ENCODE measurements at regions not wholly inside any gene's neighbourhood (a gene's known extent, or its start where the extent isn't known, plus 50 kb on each side); places are given as distances from the start of the nearest gene placed in this dataset.
A peak's percentile ranks its signal among the peaks of the same experiment; 100 is the strongest.

GRCh38 chr5:2576823-2577222 is 174.7 kb downstream of the IRX2 start:
- CTCF ChIA-PET = no interaction called here
- Histone ChIP-seq H3K9ac (ENCODE audit: low read length) (no peak overlapping the region), H3K36me3 (ENCODE audit: low read depth, low read length) (no peaks in the 10 kb centered on the region), H3K27me3 (ENCODE audit: low read length) (no peaks in the 10 kb centered on the region), H3K27ac (ENCODE audit: low read length) (no peak overlapping the region), H3K4me2 (ENCODE audit: low read length) (no peak overlapping the region), H3K9me3 (ENCODE audit: low read length) (no peaks in the 10 kb centered on the region), H3K79me2 (ENCODE audit: low read length) (no peaks in the 10 kb centered on the region), H3K4me1 (ENCODE audit: insufficient read depth, low read length) (no peaks in the 10 kb centered on the region), H2AFZ (ENCODE audit: low read length) (no peak overlapping the region), H3F3A (ENCODE audit: low read length, unreplicated experiment) (no peaks in the 10 kb centered on the region), H3K9me2 (replicated peaks; ENCODE audit: low read length) (no peaks in the 10 kb centered on the region), H3K4me3 (ENCODE audit: low read length) (no peak overlapping the region), H4K20me1 (ENCODE audit: low read length) (no peaks in the 10 kb centered on the region)
- DNase-seq (no peak), ATAC-seq (no peak)
- no TSS peak for BruUV-seq (replicated peaks)
- POLR2A ChIA-PET (ENCODE audit: unreplicated experiment) = no interaction called here
- TF ChIP-seq EZH2phosphoT487 (IDR thresholded peaks at IDR 0.05; ENCODE audit: borderline replicate concordance, low read length) = no peak
- TF ChIP-seq CTCF (conservative IDR thresholded peaks at IDR 0.05; ENCODE audit: low read depth, low read length) = no peak
- TF ChIP-seq EZH2 (IDR thresholded peaks at IDR 0.05; ENCODE audit: low read length, unreplicated experiment) = no peak
- intact Hi-C loops (cut with micrococcal nuclease) = no loop called here

GRCh38 chr5:2575871-2576270 is 175.6 kb downstream of the IRX2 start:
- TF ChIP-seq CTCF (conservative IDR thresholded peaks at IDR 0.05; ENCODE audit: low read depth, low read length) (no peak), EZH2phosphoT487 (IDR thresholded peaks at IDR 0.05; ENCODE audit: borderline replicate concordance, low read length) (no peak), EZH2 (IDR thresholded peaks at IDR 0.05; ENCODE audit: low read length, unreplicated experiment) (no peak)
- no peak overlapping the region for H3K4me3 ChIP-seq (ENCODE audit: low read length)

DNA sequence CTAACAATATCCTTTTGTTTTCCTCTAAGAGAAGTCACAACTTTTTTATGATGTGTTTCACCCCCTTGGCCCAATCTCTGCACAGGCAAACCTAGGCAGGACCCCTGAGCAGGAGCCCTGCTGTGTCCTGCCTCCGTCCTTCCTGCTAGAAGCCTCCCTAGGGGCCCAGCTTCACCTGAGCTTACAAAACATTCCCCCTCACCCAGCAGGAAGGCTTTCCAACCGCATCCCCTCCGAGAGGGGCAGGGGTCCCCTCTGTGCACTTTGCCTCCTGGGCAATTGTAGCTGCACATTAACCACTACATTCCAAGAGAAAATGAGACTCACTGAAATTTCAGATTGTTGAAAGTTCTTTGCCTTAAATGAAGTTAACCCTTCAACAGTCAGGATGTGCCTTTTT is 176.2 kb downstream of the IRX2 start:
- Histone ChIP-seq H3K4me2 (ENCODE audit: low read length) (no peak overlapping the region), H3K4me3 (ENCODE audit: low read length) (no peak overlapping the region), H3K9me2 (replicated peaks; ENCODE audit: low read length) (no peaks in the 10 kb centered on the region), H3F3A (ENCODE audit: low read length, unreplicated experiment) (no peaks in the 10 kb centered on the region), H3K36me3 (ENCODE audit: low read depth, low read length) (no peaks in the 10 kb centered on the region), H3K79me2 (ENCODE audit: low read length) (no peaks in the 10 kb centered on the region), H3K9me3 (ENCODE audit: low read length) (no peaks in the 10 kb centered on the region), H2AFZ (ENCODE audit: low read length) (no peak overlapping the region), H3K9ac (ENCODE audit: low read length) (no peak overlapping the region), H3K27ac (ENCODE audit: low read length) (no peak overlapping the region), H3K27me3 (ENCODE audit: low read length) (0 out of 2 replicates have a peak, but pooled peaks cover 7% of the 10 kb centered on the region), H3K4me1 (ENCODE audit: insufficient read depth, low read length) (no peaks in the 10 kb centered on the region), H4K20me1 (ENCODE audit: low read length) (no peaks in the 10 kb centered on the region)
- no TSS peak for BruUV-seq (replicated peaks)
- TF ChIP-seq EZH2phosphoT487 (IDR thresholded peaks at IDR 0.05; ENCODE audit: borderline replicate concordance, low read length) (no peak), CTCF (conservative IDR thresholded peaks at IDR 0.05; ENCODE audit: low read depth, low read length) (no peak), EZH2 (IDR thresholded peaks at IDR 0.05; ENCODE audit: low read length, unreplicated experiment) (no peak)
- ChIA-PET POLR2A (ENCODE audit: unreplicated experiment) (no interaction called here), CTCF (no interaction called here)
- ATAC-seq = no peak
- DNase-seq = no peak
- intact Hi-C loops (cut with micrococcal nuclease) = no loop called here

More at GRCh38 chr5:2575871-2576270, 175.6 kb downstream of the IRX2 start:
- Histone ChIP-seq H3K27ac (ENCODE audit: low read length) (no peak overlapping the region), H3K27me3 (ENCODE audit: low read length) (0 out of 2 replicates have a peak, but pooled peaks cover 4% of the 10 kb centered on the region), H3K36me3 (ENCODE audit: low read depth, low read length) (no peaks in the 10 kb centered on the region), H3K4me2 (ENCODE audit: low read length) (no peak overlapping the region), H3K9me2 (replicated peaks; ENCODE audit: low read length) (no peaks in the 10 kb centered on the region), H2AFZ (ENCODE audit: low read length) (no peak overlapping the region), H3F3A (ENCODE audit: low read length, unreplicated experiment) (no peaks in the 10 kb centered on the region), H3K9ac (ENCODE audit: low read length) (no peak overlapping the region), H3K4me1 (ENCODE audit: insufficient read depth, low read length) (no peaks in the 10 kb centered on the region), H3K79me2 (ENCODE audit: low read length) (no peaks in the 10 kb centered on the region), H3K9me3 (ENCODE audit: low read length) (no peaks in the 10 kb centered on the region), H4K20me1 (ENCODE audit: low read length) (no peaks in the 10 kb centered on the region)
- CTCF ChIA-PET = no interaction called here
- POLR2A ChIA-PET (ENCODE audit: unreplicated experiment) = no interaction called here
- BruUV-seq (replicated peaks) = no TSS peak
- intact Hi-C loops (cut with micrococcal nuclease) = no loop called here
- DNase-seq = peak; percentile 38
- no peak for ATAC-seq
